Suprapubic skin (tissue), 4 donors: ENCODE measurements at regions not wholly inside any gene's neighbourhood (a gene's known extent, or its start where the extent isn't known, plus 50 kb on each side); places are given as distances from the start of the nearest gene placed in this dataset.

ENCODE experiments used
- POLR2A ChIP-seq, 2 donors: fragments of 450-650 bp; IDR thresholded peaks; one replicate each; pipeline ENCODE4 v1.6.1; 2017; ENCODE audit warnings: antibody characterized with exemption in 2 of 2, mild to moderate bottlenecking in 2 of 2, moderate library complexity in 2 of 2
- POLR2AphosphoS5 ChIP-seq, 3 donors: sonication (generic); formaldehyde crosslinking; IDR thresholded peaks; one replicate each; pipeline ENCODE4 v1.6.1; 2017; ENCODE audit warnings: antibody characterized with exemption in 3 of 3
- TF ChIP-seq, protein P1 (sequence below), 2 donors: fragments of 200-600 bp in 1 of 2; fragments of 450-650 bp in 1 of 2; sonication (generic) in 1 of 2; IDR thresholded peaks; one replicate each; pipeline ENCODE4 v1.5.1; 2016 to 2019; ENCODE audit warnings: antibody characterized with exemption in 2 of 2, mild to moderate bottlenecking in 1 of 2, moderate library complexity in 1 of 2

DNA sequence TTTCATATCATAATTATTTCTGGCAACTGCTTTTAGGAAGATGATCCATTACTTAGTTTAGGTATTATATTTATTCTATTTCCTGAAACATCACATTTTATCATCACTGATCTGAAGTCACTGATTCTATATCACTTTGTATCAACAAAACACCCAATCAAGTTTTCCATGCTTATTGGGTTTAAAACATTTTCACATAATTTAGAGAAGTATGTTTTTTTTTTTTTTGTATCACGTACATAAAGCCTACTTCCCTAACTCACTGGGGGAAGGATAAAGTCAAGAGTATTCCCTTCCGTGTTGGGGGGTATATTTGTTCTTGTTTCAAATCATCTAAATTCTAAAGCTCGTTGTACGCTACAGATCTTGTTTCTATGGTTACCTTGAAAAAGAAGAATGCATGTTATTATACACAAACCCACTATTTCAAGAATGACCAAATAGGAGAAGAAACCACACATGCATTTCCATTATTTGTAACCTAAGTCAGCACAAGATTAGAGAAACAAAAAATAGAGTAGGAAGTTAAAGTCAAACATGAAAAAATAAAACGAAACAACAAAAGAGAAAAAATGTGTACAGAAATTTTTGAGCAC, 637.2 kb upstream of the MIR17HG start:
- TF ChIP-seq POLR2AphosphoS5 (IDR thresholded peaks at IDR 0.05): no peak
- TF ChIP-seq POLR2A (IDR thresholded peaks at IDR 0.05): no peak
- TF ChIP-seq, protein P1, sequence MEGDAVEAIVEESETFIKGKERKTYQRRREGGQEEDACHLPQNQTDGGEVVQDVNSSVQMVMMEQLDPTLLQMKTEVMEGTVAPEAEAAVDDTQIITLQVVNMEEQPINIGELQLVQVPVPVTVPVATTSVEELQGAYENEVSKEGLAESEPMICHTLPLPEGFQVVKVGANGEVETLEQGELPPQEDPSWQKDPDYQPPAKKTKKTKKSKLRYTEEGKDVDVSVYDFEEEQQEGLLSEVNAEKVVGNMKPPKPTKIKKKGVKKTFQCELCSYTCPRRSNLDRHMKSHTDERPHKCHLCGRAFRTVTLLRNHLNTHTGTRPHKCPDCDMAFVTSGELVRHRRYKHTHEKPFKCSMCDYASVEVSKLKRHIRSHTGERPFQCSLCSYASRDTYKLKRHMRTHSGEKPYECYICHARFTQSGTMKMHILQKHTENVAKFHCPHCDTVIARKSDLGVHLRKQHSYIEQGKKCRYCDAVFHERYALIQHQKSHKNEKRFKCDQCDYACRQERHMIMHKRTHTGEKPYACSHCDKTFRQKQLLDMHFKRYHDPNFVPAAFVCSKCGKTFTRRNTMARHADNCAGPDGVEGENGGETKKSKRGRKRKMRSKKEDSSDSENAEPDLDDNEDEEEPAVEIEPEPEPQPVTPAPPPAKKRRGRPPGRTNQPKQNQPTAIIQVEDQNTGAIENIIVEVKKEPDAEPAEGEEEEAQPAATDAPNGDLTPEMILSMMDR (IDR thresholded peaks at IDR 0.05): no peak
